SU-DHL-6 (cell line): ENCODE measurements at regions not wholly inside any gene's neighbourhood (a gene's known extent, or its start where the extent isn't known, plus 50 kb on each side); places are given as distances from the start of the nearest gene placed in this dataset.

Experiments
- H2AFZ ChIP-seq: fragments of 200-600 bp; sonication (generic); 2 replicates; pipeline ENCODE4 v1.6.1; 2014; ENCODE audit warnings: low read depth, mild to moderate bottlenecking, moderate library complexity, mixed read lengths, antibody characterized with exemption, low read length; ENCODE audit not compliant: severe bottlenecking
- H3F3A ChIP-seq: fragments of 200-600 bp; shearing (Covaris generic); 2 replicates; pipeline ENCODE4 v1.6.0; 2016; ENCODE audit warnings: antibody characterized with exemption, mild to moderate bottlenecking; ENCODE audit not compliant: insufficient read depth
- H3K27ac ChIP-seq: fragments of 200-600 bp; sonication (generic); 2 replicates; pipeline ENCODE4 v1.5.1; 2016; ENCODE audit warnings: low read depth, mild to moderate bottlenecking, low read length, moderate library complexity, mixed read lengths
- H3K27me3 ChIP-seq: fragments of 200-600 bp; sonication (generic), shearing (Covaris generic); 2 replicates; pipeline ENCODE4 v1.6.0; 2014; ENCODE audit warnings: mild to moderate bottlenecking, low read length
- H3K36me3 ChIP-seq: fragments of 200-600 bp; sonication (generic); 2 replicates; pipeline ENCODE4 v1.6.1; 2014; ENCODE audit warnings: mild to moderate bottlenecking, low read length, mixed read lengths
- H3K4me2 ChIP-seq: fragments of 300-600, 200-600 bp; shearing (Covaris generic), sonication (generic); 2 replicates; pipeline ENCODE4 v1.6.0; 2014; ENCODE audit warnings: low read length, low read depth, mild to moderate bottlenecking; ENCODE audit not compliant: poor library complexity, severe bottlenecking
- H3K4me3 ChIP-seq: fragments of 200-600 bp; sonication (generic); 2 replicates; pipeline ENCODE4 v1.5.1; 2014; ENCODE audit warnings: antibody characterized with exemption, low read length, mild to moderate bottlenecking, mixed read lengths; ENCODE audit not compliant: insufficient read depth, poor library complexity, severe bottlenecking
- H3K79me2 ChIP-seq: fragments of 200-600 bp; sonication (generic); 2 replicates; pipeline ENCODE4 v1.6.1; 2014; ENCODE audit warnings: mild to moderate bottlenecking, low read length, moderate library complexity; ENCODE audit not compliant: insufficient read depth
- H3K9ac ChIP-seq: fragments of 200-600 bp; sonication (generic); 2 replicates; pipeline ENCODE4 v1.7.0; 2014; ENCODE audit warnings: mild to moderate bottlenecking, low read length
- H3K9me2 ChIP-seq: fragments of 200-600 bp; sonication (generic); replicated peaks from 2 replicates; pipeline ENCODE4 v1.6.1; 2014; ENCODE audit warnings: low read length; ENCODE audit not compliant: insufficient read depth
- H3K9me3 ChIP-seq: fragments of 200-600 bp; sonication (generic); 2 replicates; pipeline ENCODE4 v1.6.1; 2014; ENCODE audit warnings: low read length, mixed read lengths; ENCODE audit not compliant: insufficient read depth
- H4K20me1 ChIP-seq: fragments of 200-600 bp; sonication (generic); 2 replicates; pipeline ENCODE4 v1.6.1; 2014; ENCODE audit warnings: low read depth, mild to moderate bottlenecking, antibody characterized with exemption, low read length, moderate library complexity, mixed read lengths
- CTCF ChIP-seq: fragments of 200-600 bp; sonication (generic); IDR thresholded peaks from one replicate; pipeline ENCODE4 v1.5.1; 2017; ENCODE audit warnings: antibody characterized with exemption, mild to moderate bottlenecking, low read length, moderate library complexity; ENCODE audit not compliant: insufficient read depth, poor library complexity, severe bottlenecking
- EZH2phosphoT487 ChIP-seq: fragments of 200-600 bp; sonication (generic), shearing (Covaris generic); conservative IDR thresholded peaks from 2 replicates; pipeline ENCODE4 v1.6.1; 2018; ENCODE audit warnings: mild to moderate bottlenecking, antibody characterized with exemption, low read length, moderate library complexity, mixed read lengths

- H4K20me1 ChIP-seq: no peaks in the 10 kb centered on the region
- H3K79me2 ChIP-seq: no peaks in the 10 kb centered on the region
- H3F3A ChIP-seq: no peaks in the 10 kb centered on the region
- no peak for TF ChIP-seq EZH2phosphoT487
- no peak for TF ChIP-seq CTCF
- H3K9ac ChIP-seq: no peak overlapping the region
- H3K27me3 ChIP-seq: no peaks in the 10 kb centered on the region
- no peak overlapping the region for H3K4me3 ChIP-seq
- no peak overlapping the region for H3K4me2 ChIP-seq
- no peaks in the 10 kb centered on the region for H3K36me3 ChIP-seq
- H2AFZ ChIP-seq: no peak overlapping the region
- no peaks in the 10 kb centered on the region for H3K9me2 ChIP-seq
- no peak overlapping the region for H3K27ac ChIP-seq
- no peaks in the 10 kb centered on the region for H3K9me3 ChIP-seq
Observed at GRCh38 chr4:89379511-89380044, 72.0 kb upstream of the GPRIN3 start.

GRCh38 chr4:89373394-89373793 is 65.8 kb upstream of the GPRIN3 start:
- Histone ChIP-seq H2AFZ (no peak overlapping the region), H3K4me3 (no peak overlapping the region), H3K4me2 (no peak overlapping the region), H3K9me2 (no peaks in the 10 kb centered on the region), H3K79me2 (no peaks in the 10 kb centered on the region), H3F3A (no peaks in the 10 kb centered on the region), H3K27me3 (no peaks in the 10 kb centered on the region), H3K27ac (no peak overlapping the region), H3K36me3 (no peaks in the 10 kb centered on the region), H3K9me3 (no peaks in the 10 kb centered on the region), H3K9ac (no peak overlapping the region), H4K20me1 (no peaks in the 10 kb centered on the region)
- TF ChIP-seq EZH2phosphoT487: no peak
- TF ChIP-seq CTCF: no peak

- no peaks in the 10 kb centered on the region for H3K79me2 ChIP-seq
- no peaks in the 10 kb centered on the region for H3K36me3 ChIP-seq
- no peaks in the 10 kb centered on the region for H3F3A ChIP-seq
- no peaks in the 10 kb centered on the region for H3K9me3 ChIP-seq
- H3K27me3 ChIP-seq: no peaks in the 10 kb centered on the region
- no peak overlapping the region for H3K4me3 ChIP-seq
- no peaks in the 10 kb centered on the region for H3K9me2 ChIP-seq
- no peak overlapping the region for H3K9ac ChIP-seq
- no peak for TF ChIP-seq EZH2phosphoT487
- no peak for TF ChIP-seq CTCF
- H3K27ac ChIP-seq: no peak overlapping the region
- no peak overlapping the region for H2AFZ ChIP-seq
- H4K20me1 ChIP-seq: no peaks in the 10 kb centered on the region
- H3K4me2 ChIP-seq: no peak overlapping the region
Observed at GRCh38 chr4:89371614-89372013, 64.0 kb upstream of the GPRIN3 start.
